Esophagus muscularis mucosa (tissue), 3 donors: ENCODE measurements at regions not wholly inside any gene's neighbourhood (a gene's known extent, or its start where the extent isn't known, plus 50 kb on each side); places are given as distances from the start of the nearest gene placed in this dataset.

ENCODE experiments used
- CTCF ChIP-seq, 3 experiments: fragments of 200-600 bp in 2 of 3; fragments of 450-650 bp in 1 of 3; sonication (generic) in 2 of 3; IDR thresholded peaks; one replicate each; pipeline ENCODE4 v1.5.1; 2017 to 2019; ENCODE audit warnings: antibody characterized with exemption in 3 of 3, mild to moderate bottlenecking in 2 of 3, moderate library complexity in 1 of 3
- POLR2AphosphoS5 ChIP-seq, 2 donors: sonication (generic); formaldehyde crosslinking; IDR thresholded peaks; one replicate each; pipeline ENCODE4 v1.6.1; 2017; ENCODE audit warnings: antibody characterized with exemption in 2 of 2

DNA sequence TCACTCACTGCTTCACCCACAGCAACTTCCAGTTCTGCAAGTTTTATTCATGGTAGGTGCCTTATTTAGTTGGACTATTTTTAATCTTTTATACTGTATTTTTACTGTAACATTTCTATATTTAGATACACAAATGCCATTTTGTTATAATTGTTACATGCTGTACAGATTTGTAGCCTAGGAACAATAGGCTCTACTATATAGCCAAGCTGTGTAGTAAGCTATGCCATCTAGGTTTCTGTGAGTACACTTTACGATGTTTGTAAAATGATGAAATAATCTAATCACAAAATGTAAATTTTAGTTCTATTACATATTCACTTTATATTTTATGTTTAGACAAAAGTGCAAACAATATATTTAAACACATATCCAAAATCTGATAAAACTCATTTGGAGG lies 1187.8 kb downstream of the TECRL start:
- TF ChIP-seq CTCF (IDR thresholded peaks at IDR 0.05) (no peak), POLR2AphosphoS5 (IDR thresholded peaks at IDR 0.05) (no peak)
